Vagina (tissue), 2 donors: ENCODE measurements at regions not wholly inside any gene's neighbourhood (a gene's known extent, or its start where the extent isn't known, plus 50 kb on each side); places are given as distances from the start of the nearest gene placed in this dataset.

Source experiments
- POLR2AphosphoS5 ChIP-seq, 2 donors: sonication (generic); formaldehyde crosslinking; IDR thresholded peaks; one replicate each; pipeline ENCODE4 v1.9.0; 2017; ENCODE audit warnings: antibody characterized with exemption in 2 of 2, mild to moderate bottlenecking in 2 of 2, low read depth in 1 of 2; ENCODE audit not compliant: insufficient read depth in 1 of 2
- TF ChIP-seq, protein P1 (sequence below), 3 experiments: fragments of 450-650 bp in 2 of 3; fragments of 200-600 bp in 1 of 3; sonication (generic) in 1 of 3; IDR thresholded peaks; one replicate each; pipeline ENCODE4 v1.5.1; 2017 to 2019; ENCODE audit warnings: antibody characterized with exemption in 3 of 3, mild to moderate bottlenecking in 2 of 3, moderate library complexity in 2 of 3

DNA sequence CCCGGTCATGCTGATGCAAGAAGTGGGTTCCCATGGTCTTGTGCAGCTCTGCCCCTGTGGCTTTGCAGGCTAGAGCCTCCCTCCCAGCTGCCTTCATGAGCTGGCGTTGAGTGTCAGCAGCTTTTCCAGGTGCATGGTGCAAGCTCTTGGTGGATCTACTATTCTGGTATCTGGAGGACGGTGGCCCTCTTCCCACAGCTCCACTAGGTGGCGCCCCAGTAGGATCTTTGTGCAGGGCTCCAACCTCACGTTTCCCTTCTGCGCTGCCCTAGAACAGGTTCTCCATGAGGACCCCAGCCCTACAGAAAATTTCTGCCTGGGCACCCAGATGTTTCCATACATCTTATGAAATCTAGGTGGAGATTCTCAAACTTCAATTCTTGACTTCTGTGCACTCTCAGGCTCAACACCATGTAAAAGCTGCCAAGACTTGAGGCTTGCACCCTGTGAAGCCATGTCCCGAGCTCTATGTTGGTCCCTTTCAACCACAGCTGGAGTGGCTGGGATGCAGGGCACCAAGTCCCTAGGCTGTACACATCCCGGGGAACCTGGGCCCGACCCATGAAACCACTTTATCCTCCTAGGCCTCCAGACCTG is 238.4 kb upstream of the MDFIC2 start:
- no peak for TF ChIP-seq POLR2AphosphoS5 (IDR thresholded peaks at IDR 0.05; ENCODE audit: insufficient read depth in 1 of 2, low read depth in 1 of 2)
- TF ChIP-seq, protein P1, sequence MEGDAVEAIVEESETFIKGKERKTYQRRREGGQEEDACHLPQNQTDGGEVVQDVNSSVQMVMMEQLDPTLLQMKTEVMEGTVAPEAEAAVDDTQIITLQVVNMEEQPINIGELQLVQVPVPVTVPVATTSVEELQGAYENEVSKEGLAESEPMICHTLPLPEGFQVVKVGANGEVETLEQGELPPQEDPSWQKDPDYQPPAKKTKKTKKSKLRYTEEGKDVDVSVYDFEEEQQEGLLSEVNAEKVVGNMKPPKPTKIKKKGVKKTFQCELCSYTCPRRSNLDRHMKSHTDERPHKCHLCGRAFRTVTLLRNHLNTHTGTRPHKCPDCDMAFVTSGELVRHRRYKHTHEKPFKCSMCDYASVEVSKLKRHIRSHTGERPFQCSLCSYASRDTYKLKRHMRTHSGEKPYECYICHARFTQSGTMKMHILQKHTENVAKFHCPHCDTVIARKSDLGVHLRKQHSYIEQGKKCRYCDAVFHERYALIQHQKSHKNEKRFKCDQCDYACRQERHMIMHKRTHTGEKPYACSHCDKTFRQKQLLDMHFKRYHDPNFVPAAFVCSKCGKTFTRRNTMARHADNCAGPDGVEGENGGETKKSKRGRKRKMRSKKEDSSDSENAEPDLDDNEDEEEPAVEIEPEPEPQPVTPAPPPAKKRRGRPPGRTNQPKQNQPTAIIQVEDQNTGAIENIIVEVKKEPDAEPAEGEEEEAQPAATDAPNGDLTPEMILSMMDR (IDR thresholded peaks at IDR 0.05): peak in 2 of 3 experiments; percentile 65 to 66
